AG09309 (cell line): ENCODE measurements at regions not wholly inside any gene's neighbourhood (a gene's known extent, or its start where the extent isn't known, plus 50 kb on each side); places are given as distances from the start of the nearest gene placed in this dataset.

Source experiments
- DNase-seq: peaks from one replicate; pipeline ENCODE4 v3.0.0-alpha.2; 2010; ENCODE audit warnings: low read depth
- H3K4me3 ChIP-seq: 2 replicates; pipeline ENCODE4 v1.5.1; 2011; ENCODE audit warnings: mild to moderate bottlenecking, low read depth, low read length, moderate library complexity; ENCODE audit not compliant: control insufficient read depth
- CTCF ChIP-seq: IDR thresholded peaks from 2 replicates; pipeline ENCODE4 v1.5.1; 2011; ENCODE audit warnings: mild to moderate bottlenecking, low read depth, low read length, inconsistent platforms; ENCODE audit not compliant: insufficient read depth, control insufficient read depth; ENCODE audit errors: missing control alignments

DNA sequence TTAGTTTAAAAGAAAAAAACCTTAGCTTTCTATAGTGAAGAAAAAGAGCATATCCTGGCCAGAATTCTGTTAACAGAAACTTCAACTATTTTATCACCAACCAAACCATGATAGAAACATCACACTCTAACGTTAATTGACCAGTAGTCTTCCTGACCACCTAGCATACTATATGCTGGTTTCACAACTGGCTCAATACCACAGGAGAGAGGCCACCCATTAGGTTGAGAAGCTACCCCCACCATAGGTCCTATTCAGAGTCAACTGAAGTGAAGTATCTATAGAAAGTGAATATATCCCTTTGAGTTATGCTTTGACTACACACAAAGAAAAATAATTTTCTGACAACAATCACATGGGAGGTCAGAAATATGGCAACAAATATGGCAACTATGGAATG is 85.2 kb upstream of the STK17B start:
- no peak overlapping the region for H3K4me3 ChIP-seq
- no peak for TF ChIP-seq CTCF
- no peak for DNase-seq

DNA sequence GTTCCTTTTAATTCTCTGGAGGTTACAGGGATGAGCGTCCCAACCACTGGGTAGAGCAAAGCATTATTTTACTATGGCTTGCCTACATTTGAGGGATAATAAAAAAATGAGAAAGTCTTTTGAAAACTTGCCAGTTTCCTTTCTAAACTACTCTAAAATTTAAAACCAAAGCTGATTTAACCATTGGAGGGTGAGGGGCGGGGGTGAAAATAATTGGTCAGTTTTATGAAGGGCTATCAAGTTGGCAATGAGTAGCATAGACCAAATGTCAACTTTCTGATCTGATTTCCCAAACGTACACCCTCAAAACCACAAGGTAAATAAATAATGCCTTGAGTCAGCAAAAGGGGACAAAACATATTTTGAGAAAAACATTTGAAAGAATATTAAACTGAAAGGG is 85.7 kb upstream of the STK17B start:
- TF ChIP-seq CTCF = no peak
- no peak overlapping the region for H3K4me3 ChIP-seq
- DNase-seq = no peak

GRCh38 chr2:196258407-196258806 is 87.0 kb upstream of the STK17B start:
- no peak overlapping the region for H3K4me3 ChIP-seq
- TF ChIP-seq CTCF = no peak
- no peak for DNase-seq

DNA sequence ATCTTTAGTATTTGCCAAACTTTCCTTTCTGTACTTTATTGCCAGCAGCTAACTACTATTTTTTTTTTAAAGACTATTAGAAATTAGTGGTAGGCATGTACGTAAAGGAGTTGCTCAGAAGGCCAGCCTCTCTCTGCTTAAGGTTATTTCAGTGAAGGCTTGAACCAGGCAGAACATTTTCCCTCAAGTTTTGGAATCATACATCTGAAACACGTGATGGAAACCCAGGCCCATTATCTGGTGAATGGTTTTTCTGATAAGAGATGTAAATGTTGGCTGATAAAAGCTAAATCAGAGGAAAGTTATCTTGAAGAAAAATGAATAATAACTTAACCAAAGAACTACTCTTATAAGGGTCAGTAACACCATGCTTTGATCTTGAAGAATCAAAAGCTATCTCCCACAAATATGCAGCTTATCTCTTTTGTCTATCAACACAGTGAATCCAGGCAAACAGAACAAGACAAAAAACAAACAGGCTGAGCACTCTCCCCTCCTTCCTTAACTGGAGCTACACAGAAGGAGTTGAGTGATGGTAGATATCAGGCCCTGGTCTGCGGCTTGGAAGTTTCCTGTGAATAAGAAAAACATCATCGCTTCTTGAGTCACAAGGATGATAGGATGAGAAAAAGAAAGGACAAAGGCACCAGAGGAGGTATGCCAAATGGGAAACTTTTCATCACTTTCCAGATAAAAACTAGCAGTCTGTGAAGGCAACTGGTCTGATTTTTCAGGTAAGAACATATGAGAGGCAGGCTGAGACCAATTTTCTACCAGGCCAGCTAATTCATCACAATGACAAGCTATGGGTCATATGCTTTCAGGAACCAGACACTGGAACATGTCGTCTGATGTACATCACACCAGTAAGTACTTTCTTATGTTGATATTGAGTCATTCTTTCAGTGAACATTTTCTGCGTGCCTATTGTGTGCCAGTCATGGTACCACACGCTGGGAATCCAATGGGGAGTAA is 88.4 kb upstream of the STK17B start:
- DNase-seq = no peak
- no peak for TF ChIP-seq CTCF
- no peak overlapping the region for H3K4me3 ChIP-seq

GRCh38 chr2:196260546-196260945 is 89.2 kb upstream of the STK17B start:
- TF ChIP-seq CTCF = no peak
- no peak overlapping the region for H3K4me3 ChIP-seq
- no peak for DNase-seq

DNA sequence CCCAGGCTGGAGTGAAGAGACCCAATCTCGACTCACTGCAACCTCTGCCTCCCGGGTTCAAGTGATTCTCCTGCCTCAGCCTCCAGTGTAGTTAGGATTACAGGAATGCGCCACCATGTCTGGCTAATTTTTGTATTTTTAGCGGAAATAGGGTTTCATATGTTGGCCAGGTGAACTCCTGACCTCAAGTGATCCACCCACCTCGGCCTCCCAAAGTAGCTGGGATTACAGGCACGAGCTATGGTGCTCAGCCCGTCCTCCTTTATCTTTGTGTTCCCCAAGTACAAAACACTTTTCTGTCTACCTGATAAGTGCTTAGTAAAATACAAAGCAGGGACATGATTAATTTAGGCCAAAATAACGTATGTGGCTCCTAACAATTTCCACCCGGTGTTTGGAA is 91.2 kb upstream of the STK17B start:
- no peak for TF ChIP-seq CTCF
- no peak for DNase-seq
- no peak overlapping the region for H3K4me3 ChIP-seq
